HUDEP-2 (cell line): ENCODE measurements at regions not wholly inside any gene's neighbourhood (a gene's known extent, or its start where the extent isn't known, plus 50 kb on each side); places are given as distances from the start of the nearest gene placed in this dataset.
"Not testable (repeated sequence)": the region's sequence is repeated elsewhere in the genome, so short reads cannot be mapped to it uniquely, and the experiment has no call there.

Experiments used
- DNase-seq, 76 experiments: peaks; one replicate each; lab custom pipeline; 2025; ENCODE audit not compliant: unreplicated experiment in 76 of 76; lab: John Stamatoyannopoulos, UW

DNA sequence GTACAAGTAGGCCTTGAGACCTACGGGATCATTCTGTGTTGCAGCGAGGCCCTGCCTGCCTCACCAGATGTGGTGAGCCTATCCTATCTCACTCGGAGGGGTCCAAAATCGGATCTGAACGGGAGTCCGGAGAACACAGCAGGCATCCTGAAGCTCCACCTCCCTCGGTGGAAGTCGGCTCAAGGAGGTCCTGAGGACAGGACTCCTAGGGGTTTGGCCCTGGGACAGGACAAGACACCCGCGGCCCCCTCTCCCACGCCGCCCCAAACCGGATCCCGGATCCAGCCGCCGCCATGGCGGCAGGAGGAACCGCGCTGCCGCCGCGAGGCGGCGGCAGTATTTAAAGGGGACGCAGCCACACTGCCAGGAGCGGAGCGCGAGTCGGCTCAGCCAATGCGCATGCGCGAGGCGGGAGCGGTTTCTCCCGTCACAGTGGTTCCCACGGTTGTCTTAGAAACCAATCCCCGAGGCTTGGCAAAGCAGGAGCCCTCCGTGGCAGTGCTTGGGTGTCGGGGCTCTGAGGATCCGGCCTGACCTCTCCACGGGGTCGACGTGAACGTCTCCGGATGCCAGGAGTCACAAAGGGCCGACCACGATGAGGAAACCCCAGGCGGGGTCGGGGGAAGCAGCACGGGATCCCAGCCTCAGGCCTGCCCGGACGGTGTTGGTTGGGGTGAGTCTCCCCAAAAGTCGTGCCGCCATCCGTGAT is 454.6 kb upstream of the ZNG1F start:
- DNase-seq: peak in 3 of 76 experiments; percentile 4 to 20 (median 4)

DNA sequence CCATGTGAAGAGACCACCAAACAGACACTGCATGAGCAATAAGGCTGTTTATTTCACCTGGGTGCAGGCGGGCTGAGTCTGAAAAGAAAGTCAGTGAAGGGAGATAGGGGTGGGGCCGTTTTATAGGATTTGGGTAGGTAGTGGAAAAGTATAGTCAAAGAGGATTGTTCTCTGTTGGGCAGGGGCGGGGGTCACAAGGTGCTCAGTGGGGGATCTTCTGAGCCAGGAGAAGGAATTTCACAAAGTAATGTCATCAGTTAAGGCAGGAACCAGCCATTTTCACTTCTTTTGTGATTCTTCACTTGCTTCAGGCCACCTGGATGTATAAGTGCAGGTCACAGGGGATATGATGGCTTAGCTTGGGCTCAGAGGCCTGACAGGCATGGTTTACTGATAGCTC is 444.6 kb upstream of the ZNG1F start:
- not testable (repeated sequence) for DNase-seq

DNA sequence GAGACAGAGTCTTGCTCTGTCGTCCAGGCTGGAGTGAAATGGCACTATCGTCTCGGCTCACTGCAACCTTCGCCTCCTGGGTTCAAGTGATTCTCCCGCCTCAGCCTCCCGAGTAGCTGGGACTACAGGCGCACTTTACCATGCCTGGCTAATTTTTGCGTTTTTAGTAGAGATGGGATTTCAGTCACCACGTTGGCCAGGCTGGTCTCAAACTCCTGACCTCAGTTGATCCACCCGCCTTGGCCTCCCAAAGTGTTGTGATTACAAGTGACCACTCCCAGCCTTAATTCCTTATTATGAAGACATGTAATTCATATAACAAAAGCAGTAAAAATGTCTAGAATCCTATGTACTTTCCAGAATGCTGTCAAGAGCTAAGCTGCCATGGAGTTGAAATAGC is 434.5 kb upstream of the ZNG1F start:
- DNase-seq: not testable (repeated sequence)

DNA sequence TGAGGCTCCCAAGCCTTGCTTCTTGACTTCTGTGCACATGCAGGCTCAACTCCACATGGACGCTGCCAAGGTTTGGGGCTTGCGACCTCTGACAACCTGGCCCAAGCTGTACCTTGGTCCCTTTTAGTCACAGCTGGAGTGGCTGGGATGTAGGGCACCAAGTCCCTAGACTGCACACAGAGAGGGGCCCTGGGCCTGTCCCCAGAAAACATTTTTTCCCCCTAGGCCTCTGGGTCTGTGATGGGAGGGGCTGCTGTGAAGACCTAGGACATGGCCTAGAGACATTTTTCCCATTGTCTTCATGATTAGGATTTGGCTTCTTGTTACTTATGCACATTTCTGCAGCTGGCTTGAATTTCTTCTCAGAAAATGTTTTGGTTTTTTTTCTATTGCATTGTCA is 430.1 kb upstream of the ZNG1F start:
- DNase-seq: not testable (repeated sequence)

DNA sequence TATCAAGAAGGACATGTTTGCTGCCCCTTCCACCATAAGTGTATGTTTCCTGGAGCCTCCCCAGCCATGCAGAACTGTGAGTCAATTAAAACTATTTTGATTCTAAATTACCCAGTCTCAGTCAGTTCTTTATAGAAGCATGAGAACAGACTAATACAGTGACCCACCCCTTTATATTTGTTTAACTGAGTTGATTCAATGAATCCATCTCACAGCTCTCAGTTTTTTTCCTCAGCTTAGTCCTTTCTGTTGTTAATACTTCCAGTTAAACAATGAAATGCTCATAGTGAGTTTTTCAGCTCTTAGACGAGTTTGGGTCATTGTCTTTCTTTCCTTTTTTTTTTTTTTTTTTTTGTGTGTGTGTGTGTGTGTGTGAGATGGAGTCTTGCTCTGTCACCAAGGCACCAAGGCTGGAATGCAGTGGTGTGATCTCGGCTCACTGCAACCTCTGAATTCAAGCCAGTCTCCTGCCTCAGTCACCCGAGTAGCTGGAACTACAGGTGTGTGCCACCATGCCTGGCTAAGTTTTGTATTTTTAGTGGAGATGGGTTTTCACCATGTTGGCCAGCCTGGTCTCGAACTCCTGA is 417.9 kb upstream of the ZNG1F start:
- DNase-seq: not testable (repeated sequence)

DNA sequence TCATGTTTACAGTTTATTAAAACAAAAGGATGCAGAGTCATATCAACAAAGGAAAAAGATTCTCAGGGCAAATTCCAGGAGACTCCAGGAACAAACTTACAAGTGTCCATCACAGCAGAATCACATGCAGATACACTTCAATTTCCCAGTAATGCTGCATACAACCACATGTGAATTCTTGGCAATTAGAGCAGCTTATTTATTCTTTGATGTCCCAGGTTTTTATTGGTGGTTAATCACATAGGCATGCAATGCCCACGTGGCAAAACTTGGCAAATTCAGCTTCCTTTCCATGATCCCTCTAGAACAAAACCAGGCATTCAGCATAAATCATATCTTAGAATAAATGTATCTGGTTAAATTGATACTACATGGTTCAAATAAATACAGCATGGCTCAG is 376.5 kb upstream of the ZNG1F start:
- not testable (repeated sequence) for DNase-seq
